Gastrocnemius medialis (tissue), 4 donors: ENCODE measurements at regions not wholly inside any gene's neighbourhood (a gene's known extent, or its start where the extent isn't known, plus 50 kb on each side); places are given as distances from the start of the nearest gene placed in this dataset.

Experiments used
- ATAC-seq, 2 donors: fragments of 150-250 bp; one replicate each; pipeline ENCODE4 v1.9.1; 2016
- DNase-seq, 2 donors: peaks; one replicate each; pipeline ENCODE4 v3.0.0-alpha.2; 2019
- H3K27ac ChIP-seq, 4 donors: fragments of 200-600 bp; sonication (generic); 1 replicate in 1 of 4; 2 replicates in 3 of 4; pipeline ENCODE4 v1.5.1; 2016 to 2018; ENCODE audit warnings: mild to moderate bottlenecking in 2 of 4, moderate library complexity in 1 of 4
- H3K27me3 ChIP-seq, 3 donors: fragments of 200-600 bp; sonication (generic) in 2 of 3; 1 replicate in 1 of 3; 2 replicates in 2 of 3; pipeline versions ENCODE4 v1.5.1 to v1.6.0; 2016 to 2019; ENCODE audit warnings: mild to moderate bottlenecking in 1 of 3, moderate library complexity in 1 of 3
- H3K36me3 ChIP-seq, 2 donors: fragments of 200-600 bp; sonication (generic) in 1 of 2; one replicate each; pipeline ENCODE4 v1.5.1; 2017 to 2018
- H3K4me1 ChIP-seq, 2 donors: fragments of 200-600 bp; sonication (generic) in 1 of 2; one replicate each; pipeline ENCODE4 v1.5.1; 2016 to 2017; ENCODE audit warnings: mild to moderate bottlenecking in 2 of 2
- H3K4me3 ChIP-seq, 4 donors: fragments of 200-600 bp; sonication (generic) in 3 of 4; 1 replicate in 1 of 4; 2 replicates in 3 of 4; pipeline ENCODE4 v1.5.1; 2016 to 2019; ENCODE audit warnings: mild to moderate bottlenecking in 2 of 4
- H3K9me3 ChIP-seq, 3 donors: fragments of 200-600 bp; sonication (generic) in 2 of 3; 1 replicate in 1 of 3; 2 replicates in 2 of 3; pipeline ENCODE4 v1.5.1; 2016 to 2019
- POLR2A ChIP-seq, 2 donors: fragments of 450-650 bp; IDR thresholded peaks; one replicate each; pipeline ENCODE4 v1.6.1; 2017; ENCODE audit warnings: antibody characterized with exemption in 2 of 2, mild to moderate bottlenecking in 2 of 2, moderate library complexity in 2 of 2
- in situ Hi-C, 4 donors: fragments of 200-750 bp; cut with MboI; loops; one replicate each; pipeline versions ENCODE4 v1.15.0 to v1.8.0; 2017; ENCODE audit warnings: low sequenced_read_pairs in 4 of 4
- intact Hi-C: fragments of 100-400 bp; cut with DNase I; formaldehyde crosslinking; loops from one replicate; pipeline ENCODE4 v1.15.1; 2023; ENCODE audit warnings: low total_unique reads
- TF ChIP-seq, protein P1 (sequence below), 5 experiments: fragments of 450-650 bp in 3 of 5; fragments of 200-600 bp in 2 of 5; sonication (generic) in 2 of 5; IDR thresholded peaks in 4 of 5; conservative IDR thresholded peaks in 1 of 5; 1 replicate in 4 of 5; 2 replicates in 1 of 5; pipeline ENCODE4 v1.5.1; 2016 to 2019; ENCODE audit warnings: antibody characterized with exemption in 5 of 5, mild to moderate bottlenecking in 3 of 5, moderate library complexity in 3 of 5

DNA sequence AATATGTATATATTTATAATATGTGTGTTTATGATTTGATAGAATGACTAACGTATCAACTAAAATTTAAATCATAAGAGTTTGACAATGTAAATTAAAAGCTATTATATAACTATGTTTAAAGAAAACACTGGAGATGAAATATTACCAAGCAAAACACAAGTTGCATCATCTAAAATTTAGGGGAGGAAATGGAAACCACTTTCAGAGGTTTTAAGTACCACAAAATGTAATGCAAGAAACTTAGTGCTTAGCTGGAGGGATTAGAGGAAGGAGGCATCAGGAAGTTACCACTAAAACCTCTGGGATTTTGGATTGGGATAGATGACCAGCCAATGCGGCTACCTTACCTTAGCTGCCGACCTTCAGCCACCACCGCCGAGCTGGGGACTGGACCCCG is 1192.1 kb upstream of the PRKX start:
- in situ Hi-C loops (no loop called here), intact Hi-C loops (no loop called here)
- no peak overlapping the region for H3K27ac ChIP-seq
- ATAC-seq, result no peak
- H3K9me3 ChIP-seq, result no peaks in the 10 kb centered on the region
- TF ChIP-seq, protein P1, sequence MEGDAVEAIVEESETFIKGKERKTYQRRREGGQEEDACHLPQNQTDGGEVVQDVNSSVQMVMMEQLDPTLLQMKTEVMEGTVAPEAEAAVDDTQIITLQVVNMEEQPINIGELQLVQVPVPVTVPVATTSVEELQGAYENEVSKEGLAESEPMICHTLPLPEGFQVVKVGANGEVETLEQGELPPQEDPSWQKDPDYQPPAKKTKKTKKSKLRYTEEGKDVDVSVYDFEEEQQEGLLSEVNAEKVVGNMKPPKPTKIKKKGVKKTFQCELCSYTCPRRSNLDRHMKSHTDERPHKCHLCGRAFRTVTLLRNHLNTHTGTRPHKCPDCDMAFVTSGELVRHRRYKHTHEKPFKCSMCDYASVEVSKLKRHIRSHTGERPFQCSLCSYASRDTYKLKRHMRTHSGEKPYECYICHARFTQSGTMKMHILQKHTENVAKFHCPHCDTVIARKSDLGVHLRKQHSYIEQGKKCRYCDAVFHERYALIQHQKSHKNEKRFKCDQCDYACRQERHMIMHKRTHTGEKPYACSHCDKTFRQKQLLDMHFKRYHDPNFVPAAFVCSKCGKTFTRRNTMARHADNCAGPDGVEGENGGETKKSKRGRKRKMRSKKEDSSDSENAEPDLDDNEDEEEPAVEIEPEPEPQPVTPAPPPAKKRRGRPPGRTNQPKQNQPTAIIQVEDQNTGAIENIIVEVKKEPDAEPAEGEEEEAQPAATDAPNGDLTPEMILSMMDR (IDR thresholded peaks at IDR 0.05 in 4 of 5, conservative IDR thresholded peaks at IDR 0.05 in 1 of 5), result no peak
- no peak for TF ChIP-seq POLR2A (IDR thresholded peaks at IDR 0.05)
- no peaks in the 10 kb centered on the region for H3K36me3 ChIP-seq
- H3K4me1 ChIP-seq, result no peaks in the 10 kb centered on the region
- no peaks in the 10 kb centered on the region for H3K27me3 ChIP-seq
- H3K4me3 ChIP-seq, result no peak overlapping the region
- no peak for DNase-seq

DNA sequence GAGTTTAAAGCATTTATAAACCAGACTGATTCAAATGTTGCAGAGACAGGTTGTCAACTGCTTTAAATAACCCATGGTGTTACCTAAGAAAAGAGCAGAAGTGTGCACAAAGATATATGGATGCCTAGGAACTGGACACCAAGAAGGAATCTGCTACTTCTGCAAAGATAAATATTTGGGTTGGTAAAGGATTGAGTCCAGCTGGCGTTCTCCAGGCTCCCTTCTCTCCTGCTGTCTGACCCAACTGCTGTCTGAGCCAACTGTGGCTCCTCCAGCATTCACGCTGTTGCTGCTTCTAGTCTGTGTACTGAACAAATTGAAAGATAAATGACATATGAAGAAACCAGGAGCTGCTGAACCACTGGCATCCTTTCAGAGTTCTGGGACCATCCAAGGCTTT is 1167.8 kb upstream of the PRKX start:
- H3K36me3 ChIP-seq, result no peaks in the 10 kb centered on the region
- in situ Hi-C loops, result no loop called here
- intact Hi-C loops, result no loop called here
- no peaks in the 10 kb centered on the region for H3K27me3 ChIP-seq
- DNase-seq, result no peak
- H3K9me3 ChIP-seq, result no peaks in the 10 kb centered on the region
- H3K27ac ChIP-seq, result no peak overlapping the region
- ATAC-seq, result no peak
- TF ChIP-seq, protein P1 (IDR thresholded peaks at IDR 0.05 in 4 of 5, conservative IDR thresholded peaks at IDR 0.05 in 1 of 5), result no peak
- no peak for TF ChIP-seq POLR2A (IDR thresholded peaks at IDR 0.05)
- H3K4me1 ChIP-seq, result no peaks in the 10 kb centered on the region
- H3K4me3 ChIP-seq, result no peak overlapping the region

DNA sequence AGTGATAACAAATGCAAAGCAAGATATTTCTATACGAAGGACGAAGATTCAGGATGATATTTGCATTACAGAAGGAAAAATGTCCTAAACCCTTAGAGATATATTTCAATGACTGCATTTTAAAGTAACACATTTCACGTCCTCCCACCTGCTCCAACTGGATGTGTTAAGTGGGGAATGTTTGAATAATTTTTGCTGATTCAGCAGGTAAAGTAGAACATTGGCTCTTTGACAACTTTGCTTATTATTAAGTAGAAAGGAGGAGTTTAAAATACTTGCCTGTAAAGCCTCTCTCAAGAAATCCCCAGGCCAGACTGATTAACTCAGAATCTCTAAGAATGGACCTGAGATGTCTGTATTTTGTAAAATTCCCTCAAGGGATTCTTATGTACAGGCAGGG is 1165.2 kb upstream of the PRKX start:
- Histone ChIP-seq H3K27ac (no peak overlapping the region), H3K27me3 (no peaks in the 10 kb centered on the region), H3K4me3 (no peak overlapping the region), H3K4me1 (no peaks in the 10 kb centered on the region), H3K36me3 (no peaks in the 10 kb centered on the region), H3K9me3 (no peaks in the 10 kb centered on the region)
- DNase-seq (no peak), ATAC-seq (no peak)
- in situ Hi-C loops (no loop called here), intact Hi-C loops (no loop called here)
- no peak for TF ChIP-seq POLR2A (IDR thresholded peaks at IDR 0.05)
- TF ChIP-seq, protein P1 (IDR thresholded peaks at IDR 0.05 in 4 of 5, conservative IDR thresholded peaks at IDR 0.05 in 1 of 5), result no peak

DNA sequence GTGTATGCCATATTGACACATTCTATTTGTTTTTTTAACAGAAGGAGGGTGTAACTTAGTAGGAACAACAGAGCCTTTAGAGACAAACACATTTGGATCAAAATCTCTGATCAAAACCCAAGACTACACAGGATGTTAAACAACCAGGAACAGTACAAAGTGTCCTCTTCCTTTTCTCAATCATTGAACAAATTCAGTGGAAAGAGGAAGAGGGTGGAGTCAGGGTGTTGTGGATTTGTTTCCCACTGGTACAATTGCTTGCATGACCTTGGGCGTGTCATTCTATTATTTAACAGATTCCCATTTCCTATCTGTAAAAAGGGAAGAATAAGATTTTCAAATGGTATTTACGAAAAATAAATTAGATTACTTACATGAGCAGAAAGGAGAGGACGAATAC is 1162.8 kb upstream of the PRKX start:
- no peak for TF ChIP-seq POLR2A (IDR thresholded peaks at IDR 0.05)
- TF ChIP-seq, protein P1 (IDR thresholded peaks at IDR 0.05 in 4 of 5, conservative IDR thresholded peaks at IDR 0.05 in 1 of 5), result no peak
- DNase-seq (no peak), ATAC-seq (no peak)
- no peaks in the 10 kb centered on the region for H3K4me1 ChIP-seq
- H3K27ac ChIP-seq, result no peak overlapping the region
- intact Hi-C loops, result no loop called here
- no peaks in the 10 kb centered on the region for H3K36me3 ChIP-seq
- no peaks in the 10 kb centered on the region for H3K27me3 ChIP-seq
- H3K4me3 ChIP-seq, result no peak overlapping the region
- in situ Hi-C loops, result no loop called here
- no peaks in the 10 kb centered on the region for H3K9me3 ChIP-seq

DNA sequence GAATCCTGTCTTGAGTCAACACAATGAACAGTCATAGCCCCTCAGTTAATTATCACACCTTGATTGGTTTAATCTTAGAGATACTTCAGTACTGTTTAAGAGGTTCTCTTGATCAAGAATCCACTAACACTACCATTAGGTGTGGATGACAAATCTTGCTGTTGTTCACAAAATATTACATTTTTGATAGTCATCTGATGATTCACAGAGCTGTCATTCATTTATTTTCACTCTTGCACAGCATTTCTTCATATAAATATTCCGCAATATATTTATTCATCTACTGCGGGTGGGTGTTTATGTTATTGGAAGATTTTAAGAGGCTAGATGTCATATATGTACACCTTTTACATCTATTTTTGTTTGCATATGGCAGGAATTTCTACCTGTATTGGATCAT is 1138.1 kb upstream of the PRKX start:
- H3K36me3 ChIP-seq, result no peaks in the 10 kb centered on the region
- intact Hi-C loops, result no loop called here
- H3K4me3 ChIP-seq, result no peak overlapping the region
- TF ChIP-seq, protein P1 (IDR thresholded peaks at IDR 0.05 in 4 of 5, conservative IDR thresholded peaks at IDR 0.05 in 1 of 5), result no peak
- TF ChIP-seq POLR2A (IDR thresholded peaks at IDR 0.05), result no peak
- no peaks in the 10 kb centered on the region for H3K27me3 ChIP-seq
- ATAC-seq (no peak), DNase-seq (no peak)
- in situ Hi-C loops, result no loop called here
- no peak overlapping the region for H3K27ac ChIP-seq
- no peaks in the 10 kb centered on the region for H3K4me1 ChIP-seq
- H3K9me3 ChIP-seq, result no peaks in the 10 kb centered on the region
